Activated CD8-positive, alpha-beta memory T cell treated with anti-CD3 and anti-CD28 coated beads, Interleukin-2, amount 50 U/mL, for 24 hours (primary cell): ENCODE measurements at regions not wholly inside any gene's neighbourhood (a gene's known extent, or its start where the extent isn't known, plus 50 kb on each side); places are given as distances from the start of the nearest gene placed in this dataset.

Experiments used
- DNase-seq: peaks from one replicate; pipeline ENCODE4 v3.0.0-alpha.2; 2020; ENCODE audit errors: extremely low read depth

- no peak for DNase-seq
Measured at GRCh38 chr1:181390410-181391077, 92.8 kb upstream of the CACNA1E start.

GRCh38 chr1:181391301-181391900 lies 91.9 kb upstream of the CACNA1E start:
- no peak for DNase-seq

- no peak for DNase-seq
Measured at GRCh38 chr1:181392133-181392532, 91.2 kb upstream of the CACNA1E start.

GRCh38 chr1:181392613-181393220 lies 90.6 kb upstream of the CACNA1E start:
- no peak for DNase-seq

DNA sequence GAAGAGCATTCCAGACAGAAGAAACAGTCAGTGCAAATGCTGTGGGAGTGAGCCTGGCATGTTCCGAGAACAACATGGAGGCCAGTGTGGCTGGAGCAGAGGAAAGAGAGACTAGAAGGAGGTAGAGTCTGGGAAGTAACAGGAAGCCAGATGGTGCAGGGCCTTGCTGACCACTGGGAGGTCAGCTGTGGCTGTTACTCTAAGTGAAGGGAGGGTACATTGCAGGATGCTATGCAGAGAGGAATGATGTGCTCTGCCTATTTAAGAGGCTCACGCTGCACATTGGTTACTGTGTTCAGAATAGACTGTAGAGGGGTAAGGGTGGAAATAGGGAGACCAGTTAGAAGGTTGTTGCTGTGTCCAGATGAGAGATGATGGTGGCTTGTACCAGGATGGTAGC lies 88.6 kb upstream of the CACNA1E start:
- DNase-seq = no peak

GRCh38 chr1:181396171-181396670 lies 87.1 kb upstream of the CACNA1E start:
- no peak for DNase-seq

DNA sequence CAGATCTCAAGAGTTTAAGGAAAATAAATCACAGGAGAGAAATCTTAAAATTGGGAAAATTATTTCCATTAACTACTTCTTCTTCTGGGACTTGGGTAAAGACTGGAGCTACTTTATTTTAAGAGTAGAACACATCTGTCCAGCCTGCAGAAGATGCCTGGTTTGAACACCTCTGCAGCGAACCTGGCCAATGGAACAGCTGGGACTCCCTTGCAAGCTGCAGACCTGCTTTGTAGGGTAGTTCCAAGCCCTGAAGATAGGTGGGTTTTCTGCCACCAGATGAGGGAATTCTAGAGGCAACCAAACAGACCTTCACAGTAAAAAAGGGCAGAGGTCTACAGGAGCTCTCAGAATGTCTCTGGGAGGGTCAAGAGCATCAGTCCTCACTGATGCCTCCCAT lies 86.5 kb upstream of the CACNA1E start:
- DNase-seq = no peak

DNA sequence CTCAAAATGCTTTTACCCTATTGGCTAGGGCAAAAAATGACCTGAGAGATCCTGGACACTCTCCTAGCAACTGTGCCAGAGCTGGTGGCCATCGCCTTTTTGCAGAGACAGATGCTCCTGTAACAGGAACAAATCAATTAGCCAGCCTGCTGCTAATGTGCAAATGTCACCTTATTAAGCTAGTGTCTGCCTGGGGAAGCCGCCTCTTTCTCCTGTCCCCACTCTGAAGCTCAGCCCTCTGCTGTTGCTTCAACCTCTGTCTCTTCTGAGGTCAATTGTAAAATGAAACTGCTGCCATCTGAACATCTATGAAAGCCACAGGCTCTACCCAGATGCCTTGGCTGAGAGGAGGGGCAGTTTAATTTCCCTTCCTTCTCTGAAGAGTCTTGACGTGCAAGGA lies 85.5 kb upstream of the CACNA1E start:
- DNase-seq = no peak

- DNase-seq = no peak
Measured at GRCh38 chr1:181398544-181398943, 84.8 kb upstream of the CACNA1E start.

GRCh38 chr1:181405584-181405983 lies 77.7 kb upstream of the CACNA1E start:
- DNase-seq = no peak

- no peak for DNase-seq
Measured at GRCh38 chr1:181406989-181407388, 76.3 kb upstream of the CACNA1E start.

DNA sequence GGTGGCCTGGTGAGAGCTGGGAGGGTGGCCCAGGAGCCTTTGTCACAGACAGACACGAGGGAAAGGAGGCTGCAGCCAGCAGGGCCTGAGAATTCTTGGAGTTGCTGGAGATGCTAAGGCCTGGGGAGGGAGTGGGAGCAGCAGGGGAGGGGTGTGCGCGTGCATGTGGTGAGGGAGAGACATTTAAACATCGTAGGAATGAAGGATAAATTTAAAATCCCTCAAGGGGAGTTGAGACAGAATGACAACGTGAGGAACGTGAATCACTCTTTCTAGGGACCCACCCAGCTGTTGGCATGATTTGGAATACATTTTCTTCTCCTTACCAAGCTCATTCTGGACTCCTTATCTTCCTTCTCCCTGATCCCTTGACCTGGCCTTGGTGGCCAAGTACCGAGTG lies 73.3 kb upstream of the CACNA1E start:
- no peak for DNase-seq

GRCh38 chr1:181412746-181413145 lies 70.6 kb upstream of the CACNA1E start:
- no peak for DNase-seq

GRCh38 chr1:181413195-181413815 lies 70.0 kb upstream of the CACNA1E start:
- no peak for DNase-seq

GRCh38 chr1:181413836-181414235 lies 69.5 kb upstream of the CACNA1E start:
- no peak for DNase-seq

DNA sequence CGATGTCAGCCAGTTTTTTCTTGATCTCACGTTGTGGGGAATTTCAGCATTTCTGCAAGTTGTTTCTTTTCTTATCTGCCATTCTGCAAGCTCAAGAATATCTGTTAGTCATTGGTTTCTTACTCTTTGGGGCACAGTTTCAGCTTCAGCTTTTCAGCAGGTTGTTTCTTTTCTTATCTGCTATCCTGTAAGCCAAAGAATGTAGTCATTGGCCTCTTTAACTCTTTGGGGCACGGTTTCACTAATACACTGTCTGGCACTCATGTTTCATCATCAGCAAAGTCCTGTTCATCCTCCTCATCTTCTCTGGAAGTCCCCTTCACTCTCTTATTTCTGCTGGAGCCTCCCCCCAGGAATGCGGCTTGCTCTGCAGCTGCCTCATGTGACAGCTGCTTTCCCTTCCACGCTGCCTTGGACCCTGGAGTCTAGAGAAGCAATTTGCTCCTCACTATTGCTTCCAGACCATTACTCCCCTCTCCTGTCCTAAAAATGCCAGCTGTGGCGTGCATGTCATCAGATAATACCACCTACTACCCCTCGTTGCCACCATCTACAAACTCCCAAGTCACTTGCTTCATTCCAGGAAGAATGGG lies 67.0 kb upstream of the CACNA1E start:
- DNase-seq = no peak

- DNase-seq = no peak
Measured at GRCh38 chr1:181417915-181418314, 65.4 kb upstream of the CACNA1E start.

GRCh38 chr1:181423301-181423918 lies 59.9 kb upstream of the CACNA1E start:
- DNase-seq = no peak

DNA sequence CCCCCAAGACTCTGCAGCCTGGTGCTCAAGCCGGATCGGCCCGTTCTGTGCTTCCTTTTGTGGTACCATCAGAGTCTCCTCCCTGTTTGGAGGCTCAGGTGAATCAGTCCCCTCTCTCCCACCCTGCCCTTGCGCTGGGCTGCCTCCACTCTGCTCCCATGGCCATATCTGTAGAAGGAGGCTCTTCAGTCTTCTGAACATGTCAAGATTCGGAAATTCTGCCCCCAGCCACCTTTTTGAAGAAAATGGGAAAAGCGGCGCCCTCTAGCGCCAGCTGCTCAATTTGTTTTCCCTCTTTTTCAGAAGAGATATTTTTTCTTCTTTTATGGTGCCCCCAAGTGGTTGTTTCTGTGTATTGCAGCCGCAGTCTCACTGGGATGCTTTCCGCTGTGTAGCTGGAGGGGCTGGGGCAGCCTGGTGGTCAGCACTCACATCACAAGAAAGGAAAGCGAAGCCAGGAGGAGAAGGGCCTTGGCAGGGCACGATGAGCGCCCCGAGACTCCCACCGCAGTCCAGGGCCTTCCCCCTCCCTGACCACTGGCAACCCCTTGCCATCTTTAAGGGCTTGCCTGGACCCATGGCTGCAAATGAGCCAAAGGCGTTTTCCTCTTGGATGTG lies 58.4 kb upstream of the CACNA1E start:
- DNase-seq = peak; percentile 61

- DNase-seq = no peak
Measured at GRCh38 chr1:181425566-181425965, 57.8 kb upstream of the CACNA1E start.

- DNase-seq = no peak
Measured at GRCh38 chr1:181429462-181429861, 53.9 kb upstream of the CACNA1E start.
